Spleen (tissue), 7 donors: ENCODE measurements at regions not wholly inside any gene's neighbourhood (a gene's known extent, or its start where the extent isn't known, plus 50 kb on each side); places are given as distances from the start of the nearest gene placed in this dataset.

ENCODE experiments used
- POLR2A ChIP-seq, 3 donors: fragments of 450-650 bp; IDR thresholded peaks; one replicate each; pipeline ENCODE4 v1.5.1; 2017; ENCODE audit warnings: antibody characterized with exemption in 3 of 3, mild to moderate bottlenecking in 1 of 3
- TF ChIP-seq, protein P1 (sequence below), 11 experiments: fragments of 200-600 bp in 7 of 11; fragments of 450-650 bp in 4 of 11; sonication (generic) in 4 of 11; IDR thresholded peaks in 8 of 11; conservative IDR thresholded peaks in 3 of 11; 1 replicate in 7 of 11; 2 replicates in 4 of 11; pipeline versions ENCODE4 v1.4.0 to v1.8.0; 2016 to 2021; ENCODE audit warnings: antibody characterized with exemption in 11 of 11, inconsistent platforms in 4 of 11, mild to moderate bottlenecking in 1 of 11
- donor health status: DM: no; HTN: no; CAD: no; lungs with moderate emphysema.
- donor health status: DM: no; HTN: no; CAD: no.
- donor health status: DM: no; HTN: no; CAD: no.

DNA sequence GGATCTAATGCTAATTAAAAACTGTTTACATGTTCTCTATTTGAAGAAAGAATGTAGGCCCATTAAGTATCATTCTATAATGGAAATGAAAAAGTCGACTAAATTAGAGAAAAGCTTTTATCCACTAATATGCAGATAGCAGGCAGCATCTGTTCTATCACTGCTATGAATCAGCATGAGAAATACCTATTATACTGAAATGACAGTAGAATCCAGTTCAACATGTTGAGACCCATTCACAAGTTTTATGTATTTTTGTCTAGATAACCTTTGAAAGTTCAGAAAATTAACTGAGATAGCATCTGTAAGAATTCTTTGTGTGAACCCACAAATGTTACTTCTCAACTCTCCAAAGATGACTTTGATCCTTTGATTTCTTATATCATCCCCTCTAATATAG is 1254.4 kb upstream of the ADGRL3 start:
- TF ChIP-seq, protein P1, sequence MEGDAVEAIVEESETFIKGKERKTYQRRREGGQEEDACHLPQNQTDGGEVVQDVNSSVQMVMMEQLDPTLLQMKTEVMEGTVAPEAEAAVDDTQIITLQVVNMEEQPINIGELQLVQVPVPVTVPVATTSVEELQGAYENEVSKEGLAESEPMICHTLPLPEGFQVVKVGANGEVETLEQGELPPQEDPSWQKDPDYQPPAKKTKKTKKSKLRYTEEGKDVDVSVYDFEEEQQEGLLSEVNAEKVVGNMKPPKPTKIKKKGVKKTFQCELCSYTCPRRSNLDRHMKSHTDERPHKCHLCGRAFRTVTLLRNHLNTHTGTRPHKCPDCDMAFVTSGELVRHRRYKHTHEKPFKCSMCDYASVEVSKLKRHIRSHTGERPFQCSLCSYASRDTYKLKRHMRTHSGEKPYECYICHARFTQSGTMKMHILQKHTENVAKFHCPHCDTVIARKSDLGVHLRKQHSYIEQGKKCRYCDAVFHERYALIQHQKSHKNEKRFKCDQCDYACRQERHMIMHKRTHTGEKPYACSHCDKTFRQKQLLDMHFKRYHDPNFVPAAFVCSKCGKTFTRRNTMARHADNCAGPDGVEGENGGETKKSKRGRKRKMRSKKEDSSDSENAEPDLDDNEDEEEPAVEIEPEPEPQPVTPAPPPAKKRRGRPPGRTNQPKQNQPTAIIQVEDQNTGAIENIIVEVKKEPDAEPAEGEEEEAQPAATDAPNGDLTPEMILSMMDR (IDR thresholded peaks at IDR 0.05 in 8 of 11, conservative IDR thresholded peaks at IDR 0.05 in 3 of 11), result no peak
- TF ChIP-seq POLR2A (IDR thresholded peaks at IDR 0.05), result no peak
